MM.1S (cell line): ENCODE measurements at regions not wholly inside any gene's neighbourhood (a gene's known extent, or its start where the extent isn't known, plus 50 kb on each side); places are given as distances from the start of the nearest gene placed in this dataset.

Source experiments
- EZH2 ChIP-seq: fragments of 300-600 bp; sonication (generic); optimal IDR thresholded peaks from 2 replicates; pipeline ENCODE3; 2017; ENCODE audit warnings: low read depth, mild to moderate bottlenecking, antibody characterized with exemption, low read length, mixed read lengths
- EZH2phosphoT487 ChIP-seq: fragments of 300-600 bp; sonication (generic); IDR thresholded peaks from 2 replicates; pipeline ENCODE4 v1.6.1; 2018; ENCODE audit warnings: antibody characterized with exemption, low read length
- TF ChIP-seq, protein P1 (sequence below): fragments of 300-600 bp; sonication (generic); IDR thresholded peaks from 2 replicates; pipeline ENCODE4 v1.5.1; 2016; ENCODE audit warnings: antibody characterized with exemption, low read length, mixed read lengths

DNA sequence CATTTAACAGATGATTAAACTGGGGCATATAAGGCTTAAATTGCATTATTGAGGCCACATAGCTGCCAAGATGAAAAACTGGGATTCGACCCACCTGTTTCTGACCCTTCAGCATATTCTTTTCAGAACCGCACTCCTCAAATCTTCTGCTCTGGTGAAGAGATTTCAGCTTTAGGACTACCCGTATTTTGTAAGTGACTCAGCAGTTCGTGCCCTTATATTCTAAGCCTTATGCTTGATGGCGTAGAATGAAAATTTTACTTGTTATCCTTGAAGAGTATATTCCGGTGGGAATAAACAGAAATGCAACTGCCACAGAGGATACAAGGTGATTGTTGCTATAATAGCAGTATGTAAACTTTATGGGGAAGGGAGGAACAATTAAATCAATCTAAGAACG lies 657.1 kb downstream of the DOK5 start:
- TF ChIP-seq, protein P1, sequence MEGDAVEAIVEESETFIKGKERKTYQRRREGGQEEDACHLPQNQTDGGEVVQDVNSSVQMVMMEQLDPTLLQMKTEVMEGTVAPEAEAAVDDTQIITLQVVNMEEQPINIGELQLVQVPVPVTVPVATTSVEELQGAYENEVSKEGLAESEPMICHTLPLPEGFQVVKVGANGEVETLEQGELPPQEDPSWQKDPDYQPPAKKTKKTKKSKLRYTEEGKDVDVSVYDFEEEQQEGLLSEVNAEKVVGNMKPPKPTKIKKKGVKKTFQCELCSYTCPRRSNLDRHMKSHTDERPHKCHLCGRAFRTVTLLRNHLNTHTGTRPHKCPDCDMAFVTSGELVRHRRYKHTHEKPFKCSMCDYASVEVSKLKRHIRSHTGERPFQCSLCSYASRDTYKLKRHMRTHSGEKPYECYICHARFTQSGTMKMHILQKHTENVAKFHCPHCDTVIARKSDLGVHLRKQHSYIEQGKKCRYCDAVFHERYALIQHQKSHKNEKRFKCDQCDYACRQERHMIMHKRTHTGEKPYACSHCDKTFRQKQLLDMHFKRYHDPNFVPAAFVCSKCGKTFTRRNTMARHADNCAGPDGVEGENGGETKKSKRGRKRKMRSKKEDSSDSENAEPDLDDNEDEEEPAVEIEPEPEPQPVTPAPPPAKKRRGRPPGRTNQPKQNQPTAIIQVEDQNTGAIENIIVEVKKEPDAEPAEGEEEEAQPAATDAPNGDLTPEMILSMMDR, result no peak
- TF ChIP-seq EZH2phosphoT487 (no peak), EZH2 (no peak)
